Osteoblast (primary cell): ENCODE measurements at regions not wholly inside any gene's neighbourhood (a gene's known extent, or its start where the extent isn't known, plus 50 kb on each side); places are given as distances from the start of the nearest gene placed in this dataset.
A peak's percentile ranks its signal among the peaks of the same experiment; 100 is the strongest.

Source experiments
- DNase-seq: peaks from one replicate; pipeline ENCODE4 v3.0.0; 2011; ENCODE audit warnings: low spot score, mixed read lengths; ENCODE audit not compliant: insufficient read length; ENCODE audit errors: missing footprints
- H2AFZ ChIP-seq: 2 replicates; pipeline ENCODE4 v1.6.0; 2011; ENCODE audit warnings: mild to moderate bottlenecking, low read length
- H3K27ac ChIP-seq: 2 replicates; pipeline ENCODE4 v1.5.1; 2011; ENCODE audit warnings: mild to moderate bottlenecking, low read depth, low read length, moderate library complexity
- H3K27me3 ChIP-seq: 2 replicates; pipeline ENCODE4 v1.6.0; 2012; ENCODE audit warnings: mild to moderate bottlenecking, control low read depth, inconsistent platforms, low read length, moderate library complexity; ENCODE audit not compliant: insufficient read depth
- H3K36me3 ChIP-seq: 2 replicates; pipeline ENCODE4 v1.5.1; 2011; ENCODE audit warnings: mild to moderate bottlenecking, low read length, control low read depth, moderate library complexity; ENCODE audit not compliant: insufficient read depth
- H3K4me1 ChIP-seq: 2 replicates; pipeline ENCODE4 v1.5.1; 2011; ENCODE audit warnings: mild to moderate bottlenecking, low read length, control low read depth, moderate library complexity; ENCODE audit not compliant: insufficient read depth
- H3K4me2 ChIP-seq: 2 replicates; pipeline ENCODE4 v1.6.0; 2011; ENCODE audit warnings: mild to moderate bottlenecking, low read length; ENCODE audit not compliant: insufficient read depth
- H3K4me3 ChIP-seq: fragments of 200-600 bp; sonication (generic); 3 replicates; pipeline ENCODE4 v1.5.1; 2012; ENCODE audit warnings: mild to moderate bottlenecking, low read length, inconsistent platforms; ENCODE audit not compliant: insufficient read depth
- H3K79me2 ChIP-seq: 2 replicates; pipeline ENCODE4 v1.6.0; 2012; ENCODE audit warnings: mild to moderate bottlenecking, low read length, control low read depth, inconsistent platforms; ENCODE audit not compliant: insufficient read depth
- H3K9me3 ChIP-seq: 2 replicates; pipeline ENCODE4 v1.5.1; 2011; ENCODE audit warnings: low read depth, low read length, control low read depth
- H4K20me1 ChIP-seq: 2 replicates; pipeline ENCODE4 v1.6.0; 2012; ENCODE audit warnings: mild to moderate bottlenecking, low read length, control low read depth; ENCODE audit not compliant: insufficient read depth
- CTCF ChIP-seq: IDR thresholded peaks from 2 replicates; pipeline ENCODE4 v1.5.1; 2011; ENCODE audit warnings: mild to moderate bottlenecking, low read depth, low read length, moderate library complexity; ENCODE audit errors: extremely low read depth

DNA sequence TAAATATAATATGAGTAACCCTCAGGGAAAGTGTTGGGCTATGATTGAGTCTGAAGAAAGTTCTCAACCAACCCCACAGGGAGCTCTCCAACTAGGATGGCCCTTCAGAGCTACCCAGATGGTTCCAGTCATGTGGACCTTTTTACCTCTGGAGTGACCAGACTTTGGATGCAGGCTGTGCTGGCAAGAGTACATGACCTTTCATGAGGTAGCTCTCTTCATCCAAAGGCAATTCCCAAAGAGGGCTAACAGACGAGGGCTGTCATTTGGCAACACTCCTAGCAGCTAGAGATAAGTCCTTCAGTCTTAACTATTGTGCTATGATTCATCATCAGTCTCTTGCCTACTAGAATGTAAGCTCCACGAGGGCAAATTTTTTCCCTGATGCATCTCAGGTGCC lies 75.4 kb downstream of the DUSP6 start:
- Histone ChIP-seq H2AFZ (no peak overlapping the region), H4K20me1 (no peaks in the 10 kb centered on the region), H3K9me3 (no peaks in the 10 kb centered on the region), H3K27ac (no peak overlapping the region), H3K4me2 (no peak overlapping the region), H3K4me1 (no peaks in the 10 kb centered on the region), H3K79me2 (no peaks in the 10 kb centered on the region), H3K4me3 (no peak overlapping the region), H3K36me3 (no peaks in the 10 kb centered on the region), H3K27me3 (no peaks in the 10 kb centered on the region)
- no peak for DNase-seq
- TF ChIP-seq CTCF, result no peak

DNA sequence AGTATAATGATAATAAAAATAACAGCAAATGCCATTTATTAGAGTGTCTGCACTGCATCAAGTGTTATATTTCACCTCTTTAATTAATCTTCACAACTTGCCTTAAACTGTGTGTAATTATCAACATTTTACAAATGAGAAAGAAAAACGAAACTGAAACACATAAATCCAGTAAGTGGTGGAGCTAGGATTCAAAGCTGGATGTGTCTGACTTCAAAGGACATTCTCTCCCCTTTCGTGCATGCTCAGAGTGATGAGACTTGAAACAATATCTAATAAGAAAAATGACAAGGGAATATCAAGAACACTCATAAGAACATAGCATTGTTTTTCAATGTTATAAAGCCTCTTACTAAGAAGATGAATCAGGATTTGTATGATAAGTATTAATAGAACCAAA lies 78.8 kb downstream of the DUSP6 start:
- no peak overlapping the region for H3K4me3 ChIP-seq
- TF ChIP-seq CTCF, result no peak
- H2AFZ ChIP-seq, result peak overlapping the region; percentile 42
- H3K27ac ChIP-seq, result no peak overlapping the region
- H3K36me3 ChIP-seq, result no peaks in the 10 kb centered on the region
- H3K4me2 ChIP-seq, result peak overlapping the region; percentile 46
- no peaks in the 10 kb centered on the region for H4K20me1 ChIP-seq
- no peaks in the 10 kb centered on the region for H3K27me3 ChIP-seq
- no peak for DNase-seq
- no peaks in the 10 kb centered on the region for H3K4me1 ChIP-seq
- H3K79me2 ChIP-seq, result no peaks in the 10 kb centered on the region
- H3K9me3 ChIP-seq, result no peaks in the 10 kb centered on the region

- Histone ChIP-seq H3K4me1 (no peaks in the 10 kb centered on the region), H2AFZ (no peak overlapping the region), H3K4me3 (no peak overlapping the region), H3K79me2 (no peaks in the 10 kb centered on the region), H3K27me3 (no peaks in the 10 kb centered on the region), H3K36me3 (no peaks in the 10 kb centered on the region), H3K9me3 (no peaks in the 10 kb centered on the region), H4K20me1 (no peaks in the 10 kb centered on the region), H3K4me2 (no peak overlapping the region), H3K27ac (no peak overlapping the region)
- DNase-seq, result no peak
- TF ChIP-seq CTCF, result no peak
Measured at GRCh38 chr12:89270548-89270947, 81.8 kb downstream of the DUSP6 start.

GRCh38 chr12:89269174-89269573 lies 83.1 kb downstream of the DUSP6 start:
- H2AFZ ChIP-seq, result no peak overlapping the region
- H3K9me3 ChIP-seq, result no peaks in the 10 kb centered on the region
- no peak for TF ChIP-seq CTCF
- H3K79me2 ChIP-seq, result no peaks in the 10 kb centered on the region
- no peak for DNase-seq
- H3K36me3 ChIP-seq, result no peaks in the 10 kb centered on the region
- H4K20me1 ChIP-seq, result no peaks in the 10 kb centered on the region
- H3K4me2 ChIP-seq, result no peak overlapping the region
- no peak overlapping the region for H3K4me3 ChIP-seq
- H3K27ac ChIP-seq, result no peak overlapping the region
- H3K27me3 ChIP-seq, result no peaks in the 10 kb centered on the region
- H3K4me1 ChIP-seq, result no peaks in the 10 kb centered on the region
